ENCODE measurements at regions not wholly inside any gene's neighbourhood (a gene's known extent, or its start where the extent isn't known, plus 50 kb on each side); places are given as distances from the start of the nearest gene placed in this dataset.
"Not testable (repeated sequence)": the region's sequence is repeated elsewhere in the genome, so short reads cannot be mapped to it uniquely, and the experiment has no call there.

DNA sequence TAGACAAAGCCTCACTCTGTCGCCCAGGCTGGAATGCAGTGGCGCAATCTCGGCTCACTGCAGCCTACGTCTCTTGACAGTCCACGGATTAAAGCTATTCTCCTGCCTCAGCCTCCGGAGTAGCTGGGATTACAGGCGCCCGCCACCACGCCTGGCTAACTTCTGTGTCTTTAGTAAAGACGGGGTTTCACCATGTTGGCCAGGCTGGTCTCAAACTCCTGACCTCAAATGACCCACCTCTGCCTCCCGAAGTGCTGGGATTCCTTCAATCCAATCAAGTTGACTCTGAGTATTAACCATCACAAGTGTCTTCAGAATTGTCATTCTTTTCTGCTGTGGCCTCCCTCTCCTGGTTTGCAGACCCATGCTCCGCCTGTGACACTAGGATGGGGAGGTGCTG, 61.9 kb downstream of the GOLGA8T start:
- not testable (repeated sequence) for H2BK12ac ChIP-seq (ENCODE audit: insufficient read length, low read depth, low read length); H3K14ac ChIP-seq (ENCODE audit: insufficient read depth, low read length); H3K4me1 Mint-ChIP-seq; H3K79me2 ChIP-seq (ENCODE audit: insufficient read depth, low read length); H3T11ph ChIP-seq (ENCODE audit: low read length); H2AK5ac ChIP-seq (ENCODE audit: insufficient read length, low read length); H3K27ac ChIP-seq (ENCODE audit: insufficient read length, low read depth, low read length); H4K91ac ChIP-seq (ENCODE audit: insufficient read length, low read depth, low read length); H3K79me1 ChIP-seq (ENCODE audit: insufficient read depth, low read depth, low read length, poor library complexity, severe bottlenecking); H4K5ac ChIP-seq (ENCODE audit: insufficient read length, low read depth, low read length); H3K36me3 Mint-ChIP-seq (ENCODE audit: insufficient read depth in 1 of 3, low read depth in 3 of 3); H3K23ac ChIP-seq (ENCODE audit: insufficient read length, low read depth, low read length); H2BK120ac ChIP-seq (ENCODE audit: low read depth, low read length, poor library complexity, severe bottlenecking); H2BK15ac ChIP-seq (ENCODE audit: low read depth, low read length); H4K8ac ChIP-seq (replicated peaks; ENCODE audit: insufficient read length, low read depth, low read length); H3K9me3 Mint-ChIP-seq; H3K56ac ChIP-seq (ENCODE audit: insufficient read length, low read depth, low read length); H2AFZ ChIP-seq (ENCODE audit: low read length); H2BK20ac ChIP-seq (ENCODE audit: low read depth, low read length, poor library complexity, severe bottlenecking); H3K4ac ChIP-seq (ENCODE audit: low read depth, low read length); H3K23me2 ChIP-seq (ENCODE audit: insufficient read length, low read depth, low read length, poor library complexity, severe bottlenecking); H3K4me1 ChIP-seq (ENCODE audit: insufficient read depth, low read length); H3K27ac Mint-ChIP-seq; H3K27me3 ChIP-seq (ENCODE audit: insufficient read depth, low read length); H4K20me1 ChIP-seq (ENCODE audit: control insufficient read depth, insufficient read depth, insufficient read length); H3K18ac ChIP-seq (ENCODE audit: insufficient read length, low read depth, low read length); H2BK5ac ChIP-seq (ENCODE audit: insufficient read length, low read length); H3K9me3 ChIP-seq (ENCODE audit: control insufficient read depth, low read depth, low read length); H3K9ac ChIP-seq (ENCODE audit: extremely low read depth, insufficient read length, low read length); H3K4me2 ChIP-seq (ENCODE audit: insufficient read depth, insufficient read length, low read length); DNase-seq
- Mint-ChIP-seq H3K4me3 (peak overlapping the region; percentile 42 to 63), H3K27me3 (ENCODE audit: low read depth) (peaks cover 15% of the 10 kb centered on the region)
- WGBS (ENCODE audit: extremely low coverage, insufficient read length, low lambda C conversion rate): no CpG with 5 or more reads among the region's 12 CpGs

DNA sequence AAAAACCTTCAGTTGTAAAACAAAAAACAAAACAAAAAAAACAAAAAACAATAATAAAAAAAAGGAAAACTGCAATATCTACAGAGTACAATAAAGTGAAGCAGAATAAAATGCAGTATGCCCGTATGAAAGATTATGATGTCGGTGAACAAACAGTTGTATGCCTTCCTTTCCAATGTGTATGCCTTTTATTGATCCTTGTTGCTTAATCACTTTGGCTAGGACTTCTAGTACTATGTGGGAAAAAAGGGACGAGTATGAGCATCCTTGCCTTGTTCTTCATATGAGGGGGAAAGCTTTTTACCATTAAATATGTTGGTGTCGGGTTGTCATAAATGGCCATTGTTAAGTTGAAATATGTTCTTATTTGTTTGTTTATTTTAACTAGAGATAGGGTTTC, 66.7 kb downstream of the GOLGA8T start:
- H2BK120ac ChIP-seq (ENCODE audit: low read depth, low read length, poor library complexity, severe bottlenecking); H3K9me3 Mint-ChIP-seq; H2BK12ac ChIP-seq (ENCODE audit: insufficient read length, low read depth, low read length); H3K9me3 ChIP-seq (ENCODE audit: control insufficient read depth, low read depth, low read length); H3K18ac ChIP-seq (ENCODE audit: insufficient read length, low read depth, low read length); H3K4me1 ChIP-seq (ENCODE audit: insufficient read depth, low read length); H3T11ph ChIP-seq (ENCODE audit: low read length); H3K4me2 ChIP-seq (ENCODE audit: insufficient read depth, insufficient read length, low read length); H3K56ac ChIP-seq (ENCODE audit: insufficient read length, low read depth, low read length); H3K23me2 ChIP-seq (ENCODE audit: insufficient read length, low read depth, low read length, poor library complexity, severe bottlenecking); H3K27ac Mint-ChIP-seq; H3K79me1 ChIP-seq (ENCODE audit: insufficient read depth, low read depth, low read length, poor library complexity, severe bottlenecking); H2AFZ ChIP-seq (ENCODE audit: low read length); H3K4me1 Mint-ChIP-seq; H3K9ac ChIP-seq (ENCODE audit: extremely low read depth, insufficient read length, low read length); H3K14ac ChIP-seq (ENCODE audit: insufficient read depth, low read length); H2AK5ac ChIP-seq (ENCODE audit: insufficient read length, low read length); H2BK15ac ChIP-seq (ENCODE audit: low read depth, low read length); H3K4me3 Mint-ChIP-seq; H3K27me3 Mint-ChIP-seq (ENCODE audit: low read depth); DNase-seq; H3K23ac ChIP-seq (ENCODE audit: insufficient read length, low read depth, low read length); H3K36me3 Mint-ChIP-seq (ENCODE audit: insufficient read depth in 1 of 3, low read depth in 3 of 3); H2BK5ac ChIP-seq (ENCODE audit: insufficient read length, low read length); H3K27ac ChIP-seq (ENCODE audit: insufficient read length, low read depth, low read length); H4K20me1 ChIP-seq (ENCODE audit: control insufficient read depth, insufficient read depth, insufficient read length); H4K5ac ChIP-seq (ENCODE audit: insufficient read length, low read depth, low read length); H3K79me2 ChIP-seq (ENCODE audit: insufficient read depth, low read length); H4K91ac ChIP-seq (ENCODE audit: insufficient read length, low read depth, low read length); H4K8ac ChIP-seq (replicated peaks; ENCODE audit: insufficient read length, low read depth, low read length); H3K4ac ChIP-seq (ENCODE audit: low read depth, low read length); H2BK20ac ChIP-seq (ENCODE audit: low read depth, low read length, poor library complexity, severe bottlenecking); H3K27me3 ChIP-seq (ENCODE audit: insufficient read depth, low read length): not testable (repeated sequence)
- no CpG with 5 or more reads among the region's 4 CpGs for WGBS (ENCODE audit: extremely low coverage, insufficient read length, low lambda C conversion rate)

Data from H9 (cell line).